ENCODE measurements at regions not wholly inside any gene's neighbourhood (a gene's known extent, or its start where the extent isn't known, plus 50 kb on each side); places are given as distances from the start of the nearest gene placed in this dataset.

DNA sequence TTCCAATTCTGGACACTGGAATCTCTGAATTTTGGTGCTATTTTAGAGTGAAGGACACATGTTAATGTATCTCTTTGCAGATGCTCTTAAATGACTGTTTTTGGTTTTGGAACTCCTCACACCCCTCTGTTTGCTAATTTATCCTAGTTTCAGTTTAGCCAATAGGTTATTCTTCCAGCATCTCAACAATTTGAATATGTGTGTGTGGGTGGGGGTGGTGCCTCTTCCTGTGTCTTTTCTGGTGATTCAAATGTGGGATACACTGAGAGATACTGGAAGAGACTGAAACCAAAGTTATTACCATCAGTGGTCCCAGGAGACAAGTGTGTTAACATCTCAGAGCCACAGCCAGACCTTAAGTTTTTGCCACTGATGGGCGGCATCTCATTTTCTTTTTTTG lies 1317.4 kb upstream of the TMEM132C start:
- H3K27ac ChIP-seq: no peak overlapping the region

DNA sequence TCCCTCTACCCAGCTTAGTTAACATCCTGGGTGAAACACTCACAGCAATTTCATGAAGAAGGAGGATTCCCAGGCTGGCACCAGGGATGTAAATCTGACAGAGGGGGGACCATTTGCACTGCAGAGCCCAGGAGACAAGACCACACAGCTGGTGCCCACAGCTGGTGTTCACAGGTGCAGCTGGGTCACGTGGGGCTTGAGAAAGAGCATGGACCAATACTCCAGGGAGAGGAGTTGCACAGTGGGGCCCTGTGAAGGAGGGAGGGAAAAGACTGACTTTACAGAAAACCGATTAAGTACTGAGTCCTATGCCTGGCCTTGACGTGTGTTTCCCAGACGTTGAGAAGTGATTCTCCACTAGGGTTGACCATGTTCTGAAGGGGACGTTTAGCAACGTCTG lies 1316.7 kb upstream of the TMEM132C start:
- H3K27ac ChIP-seq: no peak overlapping the region
- no peak for TF ChIP-seq ZFX (IDR thresholded peaks at IDR 0.05; ENCODE audit: borderline replicate concordance)
- TF ChIP-seq, protein P1, sequence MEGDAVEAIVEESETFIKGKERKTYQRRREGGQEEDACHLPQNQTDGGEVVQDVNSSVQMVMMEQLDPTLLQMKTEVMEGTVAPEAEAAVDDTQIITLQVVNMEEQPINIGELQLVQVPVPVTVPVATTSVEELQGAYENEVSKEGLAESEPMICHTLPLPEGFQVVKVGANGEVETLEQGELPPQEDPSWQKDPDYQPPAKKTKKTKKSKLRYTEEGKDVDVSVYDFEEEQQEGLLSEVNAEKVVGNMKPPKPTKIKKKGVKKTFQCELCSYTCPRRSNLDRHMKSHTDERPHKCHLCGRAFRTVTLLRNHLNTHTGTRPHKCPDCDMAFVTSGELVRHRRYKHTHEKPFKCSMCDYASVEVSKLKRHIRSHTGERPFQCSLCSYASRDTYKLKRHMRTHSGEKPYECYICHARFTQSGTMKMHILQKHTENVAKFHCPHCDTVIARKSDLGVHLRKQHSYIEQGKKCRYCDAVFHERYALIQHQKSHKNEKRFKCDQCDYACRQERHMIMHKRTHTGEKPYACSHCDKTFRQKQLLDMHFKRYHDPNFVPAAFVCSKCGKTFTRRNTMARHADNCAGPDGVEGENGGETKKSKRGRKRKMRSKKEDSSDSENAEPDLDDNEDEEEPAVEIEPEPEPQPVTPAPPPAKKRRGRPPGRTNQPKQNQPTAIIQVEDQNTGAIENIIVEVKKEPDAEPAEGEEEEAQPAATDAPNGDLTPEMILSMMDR (IDR thresholded peaks at IDR 0.05): no peak

More for the DNA sequence above, 1317.4 kb upstream of the TMEM132C start:
- no peak for TF ChIP-seq ZFX (IDR thresholded peaks at IDR 0.05; ENCODE audit: borderline replicate concordance)
- TF ChIP-seq, protein P1 (IDR thresholded peaks at IDR 0.05): no peak

DNA sequence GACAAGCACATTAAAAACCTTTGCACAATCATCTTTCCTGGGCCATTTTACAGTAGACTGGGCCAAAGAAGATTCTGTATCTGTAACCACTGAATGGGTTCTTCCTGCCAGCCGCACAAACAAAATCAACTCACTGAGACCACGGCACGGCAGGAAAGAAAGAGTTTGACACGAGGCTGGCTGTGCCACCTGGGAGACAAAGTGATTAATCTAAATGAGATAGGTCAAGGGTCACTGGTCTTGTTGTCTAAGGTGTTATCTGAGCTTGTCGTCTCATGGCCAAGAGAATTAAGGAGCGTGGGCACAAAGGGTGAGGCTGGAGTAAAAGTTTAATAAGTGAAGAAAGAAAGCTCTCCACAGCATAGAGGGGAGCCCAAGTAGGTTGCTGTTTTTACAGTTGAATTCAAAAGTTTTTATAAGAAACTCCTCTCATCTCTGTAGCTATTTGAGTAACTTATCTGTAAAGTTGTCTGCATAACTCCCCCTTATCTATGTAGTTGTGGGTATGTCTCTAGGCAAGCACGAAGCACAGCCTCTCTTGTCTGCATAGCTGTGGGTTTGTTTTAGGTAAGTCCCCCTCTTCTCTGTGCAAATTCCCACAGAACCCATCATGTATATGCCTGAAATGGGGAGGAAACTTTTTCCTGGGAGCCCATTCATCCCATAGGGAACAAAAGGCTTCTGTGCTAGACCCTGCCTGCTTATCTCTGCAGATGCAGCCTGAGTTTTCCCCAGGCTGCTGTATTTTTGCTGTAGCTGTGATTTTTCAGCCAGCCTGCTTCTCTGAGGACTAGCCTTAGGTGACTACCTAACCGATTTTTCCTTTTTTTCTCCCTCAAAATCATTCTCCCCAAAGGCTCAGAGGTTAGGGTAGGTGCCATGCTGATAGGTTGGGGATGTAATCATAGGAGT lies 1314.6 kb upstream of the TMEM132C start:
- TF ChIP-seq, protein P1 (IDR thresholded peaks at IDR 0.05): no peak
- no peak for TF ChIP-seq ZFX (IDR thresholded peaks at IDR 0.05; ENCODE audit: borderline replicate concordance)
- no peak overlapping the region for H3K27ac ChIP-seq

- H3K27ac ChIP-seq: no peak overlapping the region
- TF ChIP-seq, protein P1 (IDR thresholded peaks at IDR 0.05): no peak
- no peak for TF ChIP-seq ZFX (IDR thresholded peaks at IDR 0.05; ENCODE audit: borderline replicate concordance)
Observed at GRCh38 chr12:126953365-126953889, 1313.5 kb upstream of the TMEM132C start.

- no peak for TF ChIP-seq ZFX (IDR thresholded peaks at IDR 0.05; ENCODE audit: borderline replicate concordance)
- TF ChIP-seq, protein P1 (IDR thresholded peaks at IDR 0.05): no peak
- no peak overlapping the region for H3K27ac ChIP-seq
Observed at GRCh38 chr12:126960221-126960620, 1306.7 kb upstream of the TMEM132C start.

DNA sequence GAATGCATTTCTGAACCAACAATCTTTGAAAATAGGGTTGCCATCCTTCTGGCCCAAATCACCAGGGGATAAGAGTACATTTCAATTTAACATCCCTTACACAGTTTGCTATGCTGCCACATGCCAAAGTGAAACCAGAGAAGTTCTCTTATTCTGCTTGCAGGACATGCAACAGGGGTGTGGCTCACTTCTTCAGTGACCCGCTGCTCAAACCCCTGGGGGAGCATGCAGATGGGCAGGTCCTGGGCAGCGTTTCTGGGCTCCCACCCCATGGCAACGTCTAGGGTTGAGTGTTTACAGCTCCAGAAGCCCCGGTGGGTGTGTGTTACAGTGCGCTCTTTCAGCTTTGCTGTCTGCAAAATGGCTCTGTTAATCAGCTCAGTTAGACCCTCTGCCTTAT lies 1306.3 kb upstream of the TMEM132C start:
- TF ChIP-seq ZFX (IDR thresholded peaks at IDR 0.05; ENCODE audit: borderline replicate concordance): no peak
- TF ChIP-seq, protein P1 (IDR thresholded peaks at IDR 0.05): no peak
- no peak overlapping the region for H3K27ac ChIP-seq

- TF ChIP-seq, protein P1 (IDR thresholded peaks at IDR 0.05): no peak
- TF ChIP-seq ZFX (IDR thresholded peaks at IDR 0.05; ENCODE audit: borderline replicate concordance): no peak
- H3K27ac ChIP-seq: no peak overlapping the region
Observed at GRCh38 chr12:126963825-126964224, 1303.1 kb upstream of the TMEM132C start.
